Activated T-cell treated with anti-CD3 and anti-CD28 coated beads, Interleukin-2, amount 50 U/mL, for 72 hours (primary cell): ENCODE measurements at regions not wholly inside any gene's neighbourhood (a gene's known extent, or its start where the extent isn't known, plus 50 kb on each side); places are given as distances from the start of the nearest gene placed in this dataset.

Source experiments
- ATAC-seq, 2 donors: fragments of 150-1000 bp; cut with Tn5 transposase; replicated peaks in 1 of 2; 2 replicates each; pipeline ENCODE4 v1.10.0; 2021; ENCODE audit warnings: moderate library complexity in 2 of 2, mild to moderate bottlenecking in 1 of 2
- DNase-seq, 2 donors: peaks; one replicate each; pipeline ENCODE4 v3.0.0; 2021 to 2022; ENCODE audit warnings: mixed read lengths in 1 of 2
- H3K27ac Mint-ChIP-seq: one replicate; pipeline ENCODE4 v1.8.0; 2022; ENCODE audit warnings: mild to moderate bottlenecking, moderate library complexity, mixed read lengths
- H3K27me3 Mint-ChIP-seq: one replicate; pipeline ENCODE4 v1.8.0; 2022; ENCODE audit warnings: low read depth, mixed read lengths
- H3K36me3 Mint-ChIP-seq, 2 donors: one replicate each; pipeline ENCODE4 v1.8.0; 2022; ENCODE audit warnings: mixed read lengths in 2 of 2, mild to moderate bottlenecking in 1 of 2; ENCODE audit not compliant: insufficient read depth in 2 of 2
- H3K4me1 Mint-ChIP-seq: one replicate; pipeline ENCODE4 v1.8.0; 2022; ENCODE audit warnings: low read depth, mixed read lengths
- H3K4me3 Mint-ChIP-seq, 2 donors: one replicate each; pipeline ENCODE4 v1.8.0; 2022; ENCODE audit warnings: mild to moderate bottlenecking in 2 of 2, mixed read lengths in 2 of 2, moderate library complexity in 2 of 2
- H3K9me3 Mint-ChIP-seq, 2 donors: one replicate each; pipeline ENCODE4 v1.8.0; 2022; ENCODE audit warnings: mixed read lengths in 2 of 2

GRCh38 chr2:343355-343754 is 55.5 kb upstream of the ALKAL2 start:
- no peak overlapping the region for H3K4me3 Mint-ChIP-seq
- ATAC-seq (no peak), DNase-seq (no peak)
- H3K4me1 Mint-ChIP-seq: peaks cover 4% of the 10 kb centered on the region
- no peak overlapping the region for H3K27ac Mint-ChIP-seq
- H3K36me3 Mint-ChIP-seq: no peaks in the 10 kb centered on the region
- H3K27me3 Mint-ChIP-seq: peaks cover 54% of the 10 kb centered on the region
- peaks cover 0 to 2% of the 10 kb centered on the region in 2 donors for H3K9me3 Mint-ChIP-seq

- Mint-ChIP-seq H3K9me3 (peaks cover 5 to 7% of the 10 kb centered on the region in 2 donors), H3K4me3 (no peak overlapping the region), H3K27me3 (peaks cover 47% of the 10 kb centered on the region), H3K4me1 (peaks cover 4% of the 10 kb centered on the region), H3K27ac (no peak overlapping the region), H3K36me3 (peaks cover 5% of the 10 kb centered on the region in 2 donors)
- ATAC-seq (no peak), DNase-seq (no peak)
Measured at GRCh38 chr2:341912-342311, 54.0 kb upstream of the ALKAL2 start.

GRCh38 chr2:341017-341542 is 53.2 kb upstream of the ALKAL2 start:
- Mint-ChIP-seq H3K27me3 (peaks cover 40% of the 10 kb centered on the region), H3K9me3 (peaks cover 9% of the 10 kb centered on the region in 2 donors), H3K36me3 (peaks cover 7 to 8% of the 10 kb centered on the region in 2 donors), H3K27ac (no peak overlapping the region), H3K4me3 (no peak overlapping the region), H3K4me1 (peaks cover 4% of the 10 kb centered on the region)
- DNase-seq: no peak
- ATAC-seq: no peak
